PC-3 (cell line): ENCODE measurements at regions not wholly inside any gene's neighbourhood (a gene's known extent, or its start where the extent isn't known, plus 50 kb on each side); places are given as distances from the start of the nearest gene placed in this dataset.

Experiments
- ATAC-seq: fragments of 200-7000 bp; cut with Tn5 transposase; 2 replicates; pipeline ENCODE4 v1.9.1; 2020; ENCODE audit warnings: mild to moderate bottlenecking, moderate library complexity
- BruUV-seq: library from RNA; stranded (reverse); fragments of 400-500 nt; replicated peaks from 2 replicates; lab custom pipeline; 2021; lab: Mats Ljungman, UMichigan
- CTCF ChIA-PET: fragments of 300-600 bp; sonication (Branson Sonifier 250); formaldehyde crosslinking; loops from one replicate; lab custom pipeline; 2022; ENCODE audit warnings: antibody characterized with exemption; lab: Charles Lee
- POLR2A ChIA-PET: fragments of 300-600 bp; sonication (Branson Sonifier 250); formaldehyde crosslinking; loops from one replicate; lab custom pipeline; 2022; ENCODE audit warnings: antibody characterized with exemption; ENCODE audit not compliant: unreplicated experiment; lab: Charles Lee
- DNase-seq: peaks from one replicate; pipeline ENCODE4 v3.0.0-alpha.2; 2015
- H2AFZ ChIP-seq: fragments of 300-600 bp; sonication (generic); 2 replicates; pipeline ENCODE4 v1.6.0; 2016; ENCODE audit warnings: antibody characterized with exemption, low read length
- H3F3A ChIP-seq: fragments of 300-600 bp; sonication (generic); one replicate; pipeline ENCODE4 v1.6.0; 2017; ENCODE audit warnings: antibody characterized with exemption, low read length, control low read depth, mild to moderate bottlenecking; ENCODE audit not compliant: unreplicated experiment
- H3K27ac ChIP-seq: fragments of 300-600 bp; sonication (generic); 2 replicates; pipeline ENCODE4 v1.5.1; 2016; ENCODE audit warnings: mild to moderate bottlenecking, low read length
- H3K27me3 ChIP-seq: fragments of 300-600 bp; sonication (generic); 2 replicates; pipeline ENCODE4 v1.6.1; 2016; ENCODE audit warnings: low read length, mixed read lengths
- H3K36me3 ChIP-seq: fragments of 300-600 bp; sonication (generic); 2 replicates; pipeline ENCODE4 v1.6.1; 2016; ENCODE audit warnings: low read depth, mixed run types, low read length, mixed read lengths
- H3K4me1 ChIP-seq: fragments of 300-600 bp; sonication (generic); 2 replicates; pipeline ENCODE4 v1.5.1; 2016; ENCODE audit warnings: low read length; ENCODE audit not compliant: insufficient read depth
- H3K4me2 ChIP-seq: fragments of 300-600 bp; sonication (generic); 2 replicates; pipeline ENCODE4 v1.6.0; 2016; ENCODE audit warnings: low read length
- H3K4me3 ChIP-seq: fragments of 300-600 bp; sonication (generic); 2 replicates; pipeline ENCODE4 v1.5.1; 2016; ENCODE audit warnings: mild to moderate bottlenecking, low read length, mixed read lengths
- H3K79me2 ChIP-seq: fragments of 300-600 bp; sonication (generic); 2 replicates; pipeline ENCODE4 v1.6.1; 2017; ENCODE audit warnings: low read length, mixed read lengths
- H3K9ac ChIP-seq: fragments of 300-600 bp; sonication (generic); 2 replicates; pipeline ENCODE4 v1.6.0; 2016; ENCODE audit warnings: mild to moderate bottlenecking, low read length
- H3K9me2 ChIP-seq: fragments of 300-600 bp; sonication (generic); replicated peaks from 2 replicates; pipeline ENCODE4 v1.6.1; 2016; ENCODE audit warnings: mixed run types, low read length, mixed read lengths
- H3K9me3 ChIP-seq: fragments of 300-600 bp; sonication (generic); 2 replicates; pipeline ENCODE4 v1.6.1; 2016; ENCODE audit warnings: low read length, mixed read lengths
- H4K20me1 ChIP-seq: fragments of 300-600 bp; sonication (generic); 2 replicates; pipeline ENCODE4 v1.6.1; 2016; ENCODE audit warnings: low read length, mixed read lengths
- CTCF ChIP-seq: fragments of 300-600 bp; sonication (generic); conservative IDR thresholded peaks from 2 replicates; pipeline ENCODE4 v1.5.1; 2017; ENCODE audit warnings: antibody characterized with exemption, low read depth, mild to moderate bottlenecking, low read length
- EZH2 ChIP-seq: fragments of 300-600 bp; sonication (generic); IDR thresholded peaks from one replicate; pipeline ENCODE4 v1.6.1; 2017; ENCODE audit warnings: antibody characterized with exemption, mild to moderate bottlenecking, low read length; ENCODE audit not compliant: unreplicated experiment
- EZH2phosphoT487 ChIP-seq: fragments of 300-600 bp; sonication (generic); IDR thresholded peaks from 2 replicates; pipeline ENCODE4 v1.6.1; 2018; ENCODE audit warnings: mild to moderate bottlenecking, antibody characterized with exemption, low read length, borderline replicate concordance
- intact Hi-C: fragments of 100-400 bp; cut with micrococcal nuclease; formaldehyde crosslinking; loops from 2 replicates; pipeline ENCODE4 v1.9.0; 2023

- H3K36me3 ChIP-seq, result no peaks in the 10 kb centered on the region
- TF ChIP-seq CTCF (no peak), EZH2phosphoT487 (no peak), EZH2 (no peak)
- ATAC-seq (no peak), DNase-seq (no peak)
- H3K9me3 ChIP-seq, result no peaks in the 10 kb centered on the region
- POLR2A ChIA-PET, result no interaction called here
- H3K79me2 ChIP-seq, result no peaks in the 10 kb centered on the region
- H3K9me2 ChIP-seq, result no peaks in the 10 kb centered on the region
- peaks cover 5% of the 10 kb centered on the region for H3F3A ChIP-seq
- CTCF ChIA-PET, result no interaction called here
- no peak overlapping the region for H2AFZ ChIP-seq
- no TSS peak for BruUV-seq
- H4K20me1 ChIP-seq, result no peaks in the 10 kb centered on the region
- peaks cover 50% of the 10 kb centered on the region for H3K4me1 ChIP-seq
- no peak overlapping the region for H3K4me3 ChIP-seq
- H3K9ac ChIP-seq, result no peak overlapping the region
- H3K27me3 ChIP-seq, result no peaks in the 10 kb centered on the region
- no peak overlapping the region for H3K27ac ChIP-seq
- intact Hi-C loops, result no loop called here
- no peak overlapping the region for H3K4me2 ChIP-seq
These were observed 332.2 kb upstream of the GOLIM4 start for GRCh38 chr3:168427835-168428475.

- H3K9me3 ChIP-seq, result no peaks in the 10 kb centered on the region
- ChIA-PET CTCF (no interaction called here), POLR2A (interaction anchor here (0.6 kb wide), 1 partner anchor 216 kb away, joined by 7 read pairs; no protein-coding TSS in a partner anchor)
- peaks cover 48% of the 10 kb centered on the region for H3K4me1 ChIP-seq
- no peaks in the 10 kb centered on the region for H3K79me2 ChIP-seq
- intact Hi-C loops, result no loop called here
- no peak overlapping the region for H3K9ac ChIP-seq
- TF ChIP-seq EZH2, result no peak
- TF ChIP-seq CTCF, result no peak
- no peak for TF ChIP-seq EZH2phosphoT487
- no peaks in the 10 kb centered on the region for H4K20me1 ChIP-seq
- DNase-seq (no peak), ATAC-seq (no peak)
- no TSS peak for BruUV-seq
- H3K36me3 ChIP-seq, result no peaks in the 10 kb centered on the region
- no peaks in the 10 kb centered on the region for H3K9me2 ChIP-seq
- peaks cover 5% of the 10 kb centered on the region for H3F3A ChIP-seq
- H3K4me3 ChIP-seq, result no peak overlapping the region
- H2AFZ ChIP-seq, result no peak overlapping the region
- no peak overlapping the region for H3K27ac ChIP-seq
- H3K27me3 ChIP-seq, result no peaks in the 10 kb centered on the region
- H3K4me2 ChIP-seq, result no peak overlapping the region
These were observed 331.4 kb upstream of the GOLIM4 start for GRCh38 chr3:168427156-168427555.

GRCh38 chr3:168425936-168426595, 330.3 kb upstream of the GOLIM4 start:
- ATAC-seq (peak; percentile 81), DNase-seq (peak; percentile 89)
- Histone ChIP-seq H3K36me3 (no peaks in the 10 kb centered on the region), H3K9me2 (no peaks in the 10 kb centered on the region), H3K27me3 (no peaks in the 10 kb centered on the region), H3F3A (peaks cover 5% of the 10 kb centered on the region), H3K9me3 (no peaks in the 10 kb centered on the region), H3K79me2 (no peaks in the 10 kb centered on the region), H2AFZ (no peak overlapping the region), H3K9ac (no peak overlapping the region; the same call in 1 of the 2 replicates), H3K4me1 (peaks cover 37% of the 10 kb centered on the region), H3K4me2 (peak overlapping the region; percentile 66), H3K4me3 (no peak overlapping the region), H4K20me1 (no peaks in the 10 kb centered on the region), H3K27ac (peak overlapping the region; percentile 80)
- intact Hi-C loops, result loop anchor here (1.0 to 2.0 kb wide), 3 partner anchors 32 to 84 kb away; no protein-coding TSS in a partner anchor
- ChIA-PET CTCF (no interaction called here), POLR2A (no interaction called here)
- no peak for TF ChIP-seq EZH2phosphoT487
- TF ChIP-seq EZH2, result no peak
- no peak for TF ChIP-seq CTCF
- BruUV-seq, result no TSS peak
